ENCODE measurements at regions not wholly inside any gene's neighbourhood (a gene's known extent, or its start where the extent isn't known, plus 50 kb on each side); places are given as distances from the start of the nearest gene placed in this dataset.

DNA sequence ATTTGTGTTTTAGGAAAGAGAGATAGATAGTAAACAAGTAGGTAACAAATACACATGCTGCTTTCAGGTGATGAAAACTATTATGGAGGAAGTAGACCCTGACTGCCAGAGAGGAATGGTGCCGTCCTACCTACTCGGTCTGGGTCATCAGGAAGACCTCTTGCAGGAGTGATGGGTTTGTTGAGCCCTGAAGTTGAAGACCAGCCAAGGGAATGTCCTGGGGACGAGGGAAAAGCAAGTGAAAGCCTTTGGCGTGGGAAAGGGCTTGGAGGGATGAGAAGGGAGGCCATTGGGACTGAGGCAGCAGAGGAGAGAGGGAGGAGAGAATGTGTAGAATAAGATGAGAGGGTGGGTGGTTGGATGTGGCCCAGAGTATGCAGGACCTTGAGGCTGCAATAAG lies 379.5 kb upstream of the USP24 start:
- no peak overlapping the region for H3K27ac Mint-ChIP-seq
- peaks cover 22 to 34% of the 10 kb centered on the region in 2 donors for H3K27me3 Mint-ChIP-seq
- no peak for DNase-seq (ENCODE audit: low spot score)
- peaks cover 16% of the 10 kb centered on the region for H3K36me3 Mint-ChIP-seq
- H3K9me3 Mint-ChIP-seq = peaks cover 6% of the 10 kb centered on the region
- no peaks in the 10 kb centered on the region for H3K4me1 Mint-ChIP-seq (ENCODE audit: low read depth in 2 of 2)
- H3K4me3 Mint-ChIP-seq = no peak overlapping the region
- no peak for ATAC-seq

DNA sequence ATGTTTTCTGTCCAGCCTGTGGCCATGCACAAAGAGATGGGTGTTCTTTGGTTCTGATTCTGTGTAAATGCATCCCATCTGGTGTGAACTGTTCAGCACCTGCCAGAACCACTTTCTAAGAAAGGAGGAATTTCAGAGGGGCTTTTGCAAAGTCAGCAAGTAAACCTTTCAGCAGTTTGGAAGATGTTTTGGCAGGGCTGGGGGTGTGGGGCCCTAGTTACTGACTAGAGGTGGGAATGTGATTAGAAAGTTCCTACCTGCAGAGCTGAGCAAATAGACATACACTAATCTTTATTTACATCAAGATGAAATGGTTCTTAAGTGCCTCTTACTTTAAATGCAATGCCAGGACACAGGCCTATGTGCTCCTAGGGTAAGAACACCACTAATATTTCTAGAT lies 378.1 kb upstream of the USP24 start:
- peaks cover 19 to 34% of the 10 kb centered on the region in 2 donors for H3K27me3 Mint-ChIP-seq
- H3K4me1 Mint-ChIP-seq (ENCODE audit: low read depth in 2 of 2) = no peaks in the 10 kb centered on the region
- DNase-seq (ENCODE audit: low spot score) = no peak
- H3K27ac Mint-ChIP-seq = no peak overlapping the region
- peaks cover 6% of the 10 kb centered on the region for H3K9me3 Mint-ChIP-seq
- no peak for ATAC-seq
- H3K4me3 Mint-ChIP-seq = no peak overlapping the region
- peaks cover 16% of the 10 kb centered on the region for H3K36me3 Mint-ChIP-seq

DNA sequence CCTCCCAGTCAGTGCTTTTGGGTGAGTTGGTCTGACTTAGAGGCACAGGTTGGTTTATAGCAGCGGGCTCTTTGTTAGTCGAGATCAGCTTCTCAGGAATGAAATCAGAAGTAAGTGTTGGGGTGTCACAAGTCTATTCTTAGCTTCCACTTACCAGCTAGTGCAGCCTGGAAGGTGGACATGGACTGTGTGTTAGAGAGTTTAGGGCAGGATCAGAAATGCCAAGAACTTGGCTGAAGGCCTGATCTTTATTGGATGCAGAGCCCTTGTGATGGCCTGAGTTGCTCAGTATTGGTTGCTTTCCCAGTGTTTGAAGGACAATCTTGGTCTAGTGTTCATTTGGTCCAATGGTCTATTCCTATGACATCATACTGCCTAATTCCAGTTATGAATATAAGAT lies 377.0 kb upstream of the USP24 start:
- Mint-ChIP-seq H3K27ac (no peak overlapping the region), H3K9me3 (peaks cover 6% of the 10 kb centered on the region), H3K27me3 (peaks cover 14 to 26% of the 10 kb centered on the region in 2 donors), H3K4me1 (ENCODE audit: low read depth in 2 of 2) (no peaks in the 10 kb centered on the region), H3K4me3 (no peak overlapping the region), H3K36me3 (peaks cover 10% of the 10 kb centered on the region)
- DNase-seq (ENCODE audit: low spot score) (no peak), ATAC-seq (no peak)

DNA sequence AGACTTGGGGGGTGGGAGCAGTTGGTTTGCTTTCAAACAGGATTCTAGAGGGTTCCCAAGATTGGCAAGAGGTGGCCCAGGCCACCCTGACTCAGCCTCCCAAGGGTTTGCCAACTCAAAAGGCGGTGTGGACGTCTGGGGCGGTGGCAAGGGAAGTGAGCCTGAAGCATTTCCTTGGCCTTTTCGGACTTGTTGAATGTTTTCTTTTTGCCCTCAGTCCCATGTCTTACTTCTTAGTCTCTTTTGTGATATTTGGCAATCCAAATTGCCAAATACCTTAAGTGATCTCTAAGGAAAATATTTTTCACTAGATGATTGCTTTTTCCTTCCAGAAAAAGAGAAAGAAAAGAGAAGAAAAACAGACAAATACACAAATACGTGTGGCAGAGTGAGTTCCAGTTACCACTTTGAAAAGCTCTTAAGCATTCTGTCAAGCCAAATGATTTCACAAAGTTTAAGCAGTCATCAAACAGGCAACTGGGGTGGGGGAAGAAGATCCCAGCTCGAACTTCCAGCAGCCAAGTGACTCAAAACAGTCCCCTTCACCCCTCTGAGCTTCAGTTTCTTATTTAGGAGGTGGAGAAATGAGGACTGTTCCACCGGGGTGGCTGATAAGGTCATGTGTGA lies 374.6 kb upstream of the USP24 start:
- H3K27ac Mint-ChIP-seq = no peak overlapping the region
- no peaks in the 10 kb centered on the region for H3K4me1 Mint-ChIP-seq (ENCODE audit: low read depth in 2 of 2)
- no peak overlapping the region for H3K4me3 Mint-ChIP-seq
- DNase-seq (ENCODE audit: low spot score) (no peak), ATAC-seq (no peak)
- peaks cover 10 to 15% of the 10 kb centered on the region in 2 donors for H3K27me3 Mint-ChIP-seq
- H3K9me3 Mint-ChIP-seq = no peaks in the 10 kb centered on the region
- H3K36me3 Mint-ChIP-seq = no peaks in the 10 kb centered on the region

DNA sequence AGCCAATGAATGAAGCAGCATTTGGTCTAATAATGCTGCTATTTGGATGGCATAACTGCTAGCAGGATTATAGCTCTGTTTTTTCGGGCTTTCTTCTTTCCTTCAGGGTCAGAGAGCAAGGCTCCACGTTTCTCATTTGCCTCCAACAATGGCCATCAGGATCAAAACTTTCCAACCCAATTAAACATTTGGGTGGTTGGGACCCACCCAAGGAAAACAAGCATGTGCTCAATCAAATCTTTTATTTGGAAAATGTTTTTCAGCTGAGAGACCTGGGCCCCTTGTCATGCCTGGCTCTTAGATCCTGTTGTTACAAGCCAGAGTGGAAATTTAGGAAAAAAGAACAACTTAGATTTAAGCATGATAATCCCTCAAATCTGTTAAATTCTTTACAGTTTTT lies 373.1 kb upstream of the USP24 start:
- Mint-ChIP-seq H3K9me3 (no peaks in the 10 kb centered on the region), H3K27me3 (peaks cover 9 to 12% of the 10 kb centered on the region in 2 donors), H3K4me3 (no peak overlapping the region), H3K27ac (no peak overlapping the region), H3K36me3 (no peaks in the 10 kb centered on the region), H3K4me1 (ENCODE audit: low read depth in 2 of 2) (no peaks in the 10 kb centered on the region)
- DNase-seq (ENCODE audit: low spot score) (no peak), ATAC-seq (no peak)

DNA sequence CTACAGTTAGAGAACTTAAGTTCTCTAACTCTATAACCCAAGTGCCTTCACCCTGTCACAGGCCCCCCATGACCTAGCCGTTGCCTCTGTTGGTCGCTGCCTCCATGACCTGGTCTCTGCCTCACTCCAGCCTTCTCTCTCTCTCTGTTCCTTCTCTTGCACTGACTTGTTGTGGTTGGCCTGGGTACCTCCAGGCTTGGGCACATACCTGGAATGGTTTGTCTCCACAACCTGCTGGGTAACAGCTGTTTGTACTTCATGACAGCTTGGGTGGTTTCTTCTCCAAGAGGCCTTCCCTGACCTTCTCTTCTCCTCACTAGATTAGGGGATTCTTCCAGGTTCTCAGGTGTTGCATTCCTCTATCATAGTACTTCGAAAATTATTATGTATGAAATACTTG lies 371.6 kb upstream of the USP24 start:
- Mint-ChIP-seq H3K27me3 (peaks cover 9 to 16% of the 10 kb centered on the region in 2 donors), H3K4me3 (no peak overlapping the region), H3K9me3 (no peaks in the 10 kb centered on the region), H3K4me1 (ENCODE audit: low read depth in 2 of 2) (no peaks in the 10 kb centered on the region), H3K27ac (no peak overlapping the region), H3K36me3 (no peaks in the 10 kb centered on the region)
- ATAC-seq (peak in 1 of 2 donors; percentile 50), DNase-seq (ENCODE audit: low spot score) (no peak)

DNA sequence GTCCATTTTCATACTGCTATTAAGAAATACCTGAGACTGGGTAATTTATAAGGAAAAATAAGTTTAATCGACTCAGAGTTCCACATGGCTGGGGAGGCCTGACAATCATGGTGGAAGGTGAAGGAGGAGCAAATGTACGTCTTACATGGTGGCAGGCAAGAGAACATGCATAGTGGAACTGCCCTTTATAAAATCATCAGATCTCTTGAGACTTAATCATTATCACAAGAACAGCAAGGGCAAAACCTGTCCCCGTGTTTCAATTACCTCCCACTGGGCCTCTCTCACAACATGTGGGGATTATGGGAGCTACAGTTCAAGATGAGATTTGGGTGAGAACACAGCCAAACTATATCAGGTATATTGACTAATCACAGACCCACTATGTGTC lies 370.2 kb upstream of the USP24 start:
- H3K9me3 Mint-ChIP-seq = no peaks in the 10 kb centered on the region
- H3K27me3 Mint-ChIP-seq = peaks cover 9 to 16% of the 10 kb centered on the region in 2 donors
- ATAC-seq = no peak

DNA sequence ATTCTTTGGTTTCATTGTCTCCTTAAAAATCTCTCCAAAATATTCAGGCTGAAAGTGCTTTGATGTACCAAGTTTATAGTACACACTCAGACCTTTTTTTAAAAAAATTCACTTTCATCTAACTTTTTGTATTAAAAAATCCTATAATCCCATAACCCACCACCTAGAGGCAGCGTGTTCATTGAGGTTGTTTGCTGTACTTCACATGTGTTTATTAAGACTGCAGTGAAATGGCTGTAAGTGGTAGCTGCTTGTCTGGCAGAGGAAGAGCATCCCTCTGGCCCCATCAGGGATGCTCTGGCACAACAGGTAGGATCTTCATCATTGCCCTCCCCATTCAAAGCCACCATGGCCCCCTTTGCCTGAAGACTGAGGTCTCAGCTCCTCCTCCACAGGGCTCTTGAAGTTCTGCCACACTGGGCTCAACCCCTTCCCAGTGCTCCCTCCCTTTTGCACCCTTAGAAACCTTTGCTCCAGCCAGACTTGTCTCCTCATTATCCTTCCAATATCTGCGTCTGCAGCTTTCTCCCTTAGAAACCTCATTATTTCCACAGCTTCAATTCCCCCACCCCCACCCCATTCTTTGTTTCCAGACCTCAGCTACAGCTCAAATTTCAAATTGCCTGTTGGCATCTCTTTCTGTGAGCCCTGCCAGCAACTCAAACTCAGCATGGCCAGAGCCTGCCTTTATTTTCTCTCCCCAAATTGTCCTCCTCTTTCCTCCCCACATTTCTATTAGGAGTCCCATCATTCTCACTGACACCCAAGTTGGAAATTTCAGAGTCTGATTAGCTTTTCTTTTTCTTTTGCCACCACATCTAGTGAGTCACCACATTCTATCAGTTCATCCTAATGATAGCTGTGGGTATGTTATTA lies 369.6 kb upstream of the USP24 start:
- ATAC-seq = no peak
- H3K27me3 Mint-ChIP-seq = peaks cover 9 to 16% of the 10 kb centered on the region in 2 donors
- H3K36me3 Mint-ChIP-seq = no peaks in the 10 kb centered on the region
- no peak overlapping the region for H3K4me3 Mint-ChIP-seq
- no peak overlapping the region for H3K27ac Mint-ChIP-seq
- H3K9me3 Mint-ChIP-seq = no peaks in the 10 kb centered on the region
- H3K4me1 Mint-ChIP-seq (ENCODE audit: low read depth in 2 of 2) = no peaks in the 10 kb centered on the region
- no peak for DNase-seq (ENCODE audit: low spot score)

More for the DNA sequence above, 370.2 kb upstream of the USP24 start:
- Mint-ChIP-seq H3K36me3 (no peaks in the 10 kb centered on the region), H3K27ac (no peak overlapping the region), H3K4me3 (no peak overlapping the region), H3K4me1 (ENCODE audit: low read depth in 2 of 2) (no peaks in the 10 kb centered on the region)
- DNase-seq (ENCODE audit: low spot score) = no peak

DNA sequence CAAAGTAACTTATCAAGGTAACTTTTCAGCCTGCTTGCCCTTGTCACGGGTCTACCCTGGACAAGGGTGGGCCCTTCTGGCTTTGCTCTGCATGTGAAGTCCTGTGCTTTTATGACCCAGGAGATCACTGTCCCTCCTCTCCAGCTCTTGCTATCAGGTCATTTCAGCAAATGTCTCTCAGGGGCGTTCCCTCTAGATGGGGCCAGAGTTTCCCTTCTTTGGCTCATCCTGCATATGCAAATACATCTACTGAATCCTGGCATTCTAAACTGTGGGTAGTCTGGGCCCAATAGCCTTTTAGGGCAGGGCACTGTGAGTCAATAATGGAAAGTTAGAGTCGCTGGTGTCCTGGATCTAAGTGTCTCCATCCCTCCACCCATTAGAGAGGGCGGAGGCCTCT lies 366.9 kb upstream of the USP24 start:
- no peak overlapping the region for H3K4me3 Mint-ChIP-seq
- H3K27ac Mint-ChIP-seq = no peak overlapping the region

DNA sequence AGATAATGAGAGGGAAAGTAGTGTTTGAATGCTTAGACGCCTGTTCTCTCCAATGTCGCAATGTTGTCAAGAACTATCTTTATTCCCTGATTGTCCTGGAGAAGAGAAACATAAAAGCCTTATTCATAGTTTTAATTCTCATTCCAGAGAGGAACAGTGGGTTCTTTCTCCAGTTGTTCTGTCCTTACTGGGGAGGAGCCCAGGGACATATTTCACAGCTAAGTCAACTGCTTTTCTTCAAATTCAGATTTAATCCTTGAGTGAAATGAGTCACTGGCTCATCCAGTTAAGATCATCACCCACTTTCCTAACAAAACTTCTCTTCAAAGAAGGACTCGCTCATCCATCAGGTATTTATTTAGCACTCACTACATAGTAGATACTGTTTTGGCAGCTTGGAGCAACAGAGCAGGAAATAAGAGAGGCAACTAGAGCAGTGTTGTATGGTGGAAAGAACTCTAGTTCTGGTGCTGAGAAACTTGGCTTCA lies 365.7 kb upstream of the USP24 start:
- ATAC-seq = no peak
- no peak overlapping the region for H3K27ac Mint-ChIP-seq
- no peaks in the 10 kb centered on the region for H3K9me3 Mint-ChIP-seq
- no peaks in the 10 kb centered on the region for H3K4me1 Mint-ChIP-seq (ENCODE audit: low read depth in 2 of 2)
- H3K27me3 Mint-ChIP-seq = peaks cover 17 to 22% of the 10 kb centered on the region in 2 donors
- DNase-seq (ENCODE audit: low spot score) = no peak
- no peak overlapping the region for H3K4me3 Mint-ChIP-seq
- H3K36me3 Mint-ChIP-seq = no peaks in the 10 kb centered on the region

More for the DNA sequence above, 366.9 kb upstream of the USP24 start:
- ATAC-seq = no peak
- Mint-ChIP-seq H3K36me3 (no peaks in the 10 kb centered on the region), H3K9me3 (no peaks in the 10 kb centered on the region), H3K27me3 (peaks cover 17 to 22% of the 10 kb centered on the region in 2 donors), H3K4me1 (ENCODE audit: low read depth in 2 of 2) (no peaks in the 10 kb centered on the region)
- no peak for DNase-seq (ENCODE audit: low spot score)

DNA sequence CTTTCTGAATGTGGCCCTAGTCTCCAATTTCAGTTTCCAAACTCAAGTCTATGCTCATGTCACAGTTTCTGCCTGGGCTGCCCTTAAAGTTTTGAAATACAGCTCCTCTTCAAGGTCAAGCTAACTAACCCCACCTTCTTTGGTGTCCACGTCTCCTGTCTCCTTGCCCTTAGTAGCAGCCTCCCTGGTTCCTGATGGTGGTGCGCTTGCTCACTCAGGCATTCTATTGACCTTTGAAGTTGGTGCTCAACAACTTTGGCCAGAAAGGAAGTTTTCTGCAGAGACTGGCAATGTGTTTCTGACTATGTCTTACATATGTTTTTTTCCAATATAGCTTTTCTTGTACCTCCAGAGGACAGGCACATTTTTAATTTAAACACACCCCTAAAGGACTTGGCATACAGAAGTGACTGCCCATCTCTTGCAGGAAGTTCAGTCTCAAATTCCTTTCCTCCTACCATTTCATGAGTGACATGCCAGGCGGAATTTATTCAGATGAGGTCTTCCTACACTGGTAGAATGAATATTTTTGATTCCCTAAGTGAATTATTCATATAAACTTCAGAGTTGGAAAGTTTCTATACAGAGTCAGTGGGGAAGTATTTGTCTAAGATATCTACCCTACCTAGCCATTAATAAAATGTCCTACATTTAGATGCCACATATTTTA lies 364.3 kb upstream of the USP24 start:
- H3K27ac Mint-ChIP-seq = no peak overlapping the region
- no peaks in the 10 kb centered on the region for H3K4me1 Mint-ChIP-seq (ENCODE audit: low read depth in 2 of 2)
- H3K27me3 Mint-ChIP-seq = peaks cover 8 to 17% of the 10 kb centered on the region in 2 donors
- ATAC-seq = no peak
- no peak overlapping the region for H3K4me3 Mint-ChIP-seq
- no peaks in the 10 kb centered on the region for H3K36me3 Mint-ChIP-seq
- DNase-seq (ENCODE audit: low spot score) = no peak
- H3K9me3 Mint-ChIP-seq = no peaks in the 10 kb centered on the region

DNA sequence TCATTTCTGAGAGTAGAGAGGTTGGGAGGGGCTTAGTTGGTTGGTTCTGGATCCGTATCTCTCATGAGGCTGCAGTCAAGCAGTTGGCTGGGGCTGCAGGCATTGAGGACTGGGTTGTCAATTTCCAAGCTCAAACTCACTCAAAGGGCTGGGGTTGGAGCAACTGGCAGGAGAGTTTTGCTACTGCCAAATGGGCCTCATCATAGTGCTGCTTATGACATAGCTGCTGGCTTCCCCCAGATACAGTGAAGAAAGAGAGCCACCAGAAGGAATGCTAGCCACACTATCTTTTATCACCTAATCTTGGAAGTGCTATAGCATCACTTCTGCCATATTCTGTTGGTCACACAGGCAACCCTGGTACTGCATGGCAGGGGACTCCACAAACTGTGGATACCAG lies 363.5 kb upstream of the USP24 start:
- Mint-ChIP-seq H3K4me3 (no peak overlapping the region), H3K36me3 (no peaks in the 10 kb centered on the region), H3K4me1 (ENCODE audit: low read depth in 2 of 2) (no peaks in the 10 kb centered on the region), H3K9me3 (no peaks in the 10 kb centered on the region), H3K27ac (no peak overlapping the region), H3K27me3 (peaks cover 8 to 12% of the 10 kb centered on the region in 2 donors)
- ATAC-seq = no peak
- no peak for DNase-seq (ENCODE audit: low spot score)

DNA sequence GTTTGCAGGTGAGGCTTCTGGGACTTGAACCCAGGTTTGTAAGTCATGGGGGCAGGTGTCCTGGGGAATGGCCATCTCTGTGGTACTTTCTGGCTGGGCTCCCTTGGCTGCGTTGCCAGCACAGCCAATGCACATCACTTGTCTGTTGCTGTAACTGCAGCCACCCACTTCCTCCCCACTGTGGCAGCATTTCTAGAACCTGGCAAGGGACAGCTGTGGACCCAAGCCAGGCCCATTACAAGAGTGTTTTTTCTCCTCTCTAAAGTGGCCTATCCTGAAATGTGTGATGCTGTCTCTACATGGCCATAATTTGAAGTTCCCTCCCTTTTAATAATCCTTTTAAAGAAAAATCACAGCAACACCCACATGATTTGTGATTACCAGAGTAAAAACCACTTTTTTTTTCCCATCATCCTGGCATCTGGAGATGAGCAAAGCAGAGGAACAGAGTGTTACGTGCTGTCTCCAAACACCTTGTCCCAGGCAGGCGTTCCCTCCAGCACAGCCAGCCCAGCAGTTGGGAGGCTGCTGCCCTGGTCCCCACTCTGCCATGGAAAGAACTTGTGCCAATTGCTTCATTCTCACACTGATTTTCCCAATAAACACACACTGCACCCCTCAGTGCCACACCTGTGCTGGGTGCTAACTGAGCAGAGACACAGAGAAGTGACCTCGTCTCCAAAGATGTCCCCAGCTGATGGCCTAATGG lies 360.6 kb upstream of the USP24 start:
- ATAC-seq (no peak), DNase-seq (ENCODE audit: low spot score) (no peak)
- Mint-ChIP-seq H3K4me1 (ENCODE audit: low read depth in 2 of 2) (no peaks in the 10 kb centered on the region), H3K9me3 (no peaks in the 10 kb centered on the region), H3K4me3 (no peak overlapping the region), H3K27ac (no peak overlapping the region), H3K36me3 (no peaks in the 10 kb centered on the region), H3K27me3 (peaks cover 11 to 12% of the 10 kb centered on the region in 2 donors)
